Retina (tissue), 1 donor: ENCODE measurements at regions not wholly inside any gene's neighbourhood (a gene's known extent, or its start where the extent isn't known, plus 50 kb on each side); places are given as distances from the start of the nearest gene placed in this dataset.
"Not testable (repeated sequence)": the region's sequence is repeated elsewhere in the genome, so short reads cannot be mapped to it uniquely, and the experiment has no call there.

Experiments
- DNase-seq: peaks from one replicate; pipeline ENCODE4 v3.0.0-alpha.2; 2016

- no peak for DNase-seq
Observed at GRCh38 chr3:152891678-152892077, 56.7 kb downstream of the P2RY1 start.

GRCh38 chr3:152892446-152892845 is 57.5 kb downstream of the P2RY1 start:
- DNase-seq: no peak

GRCh38 chr3:152893647-152894046 is 58.7 kb downstream of the P2RY1 start:
- no peak for DNase-seq

GRCh38 chr3:152899306-152899705 is 64.4 kb downstream of the P2RY1 start:
- no peak for DNase-seq

GRCh38 chr3:152902141-152902669 is 67.3 kb downstream of the P2RY1 start:
- DNase-seq: no peak

- no peak for DNase-seq
Observed at GRCh38 chr3:152905631-152906030, 70.7 kb downstream of the P2RY1 start.

- no peak for DNase-seq
Observed at GRCh38 chr3:152909180-152909883, 74.4 kb downstream of the P2RY1 start.

- no peak for DNase-seq
Observed at GRCh38 chr3:152910211-152910610, 75.3 kb downstream of the P2RY1 start.

GRCh38 chr3:152910966-152911365 is 76.0 kb downstream of the P2RY1 start:
- DNase-seq: no peak

- not testable (repeated sequence) for DNase-seq
Observed at GRCh38 chr3:152914743-152915142, 79.8 kb downstream of the P2RY1 start.

- no peak for DNase-seq
Observed at GRCh38 chr3:152915695-152916094, 80.8 kb downstream of the P2RY1 start.

- DNase-seq: no peak
Observed at GRCh38 chr3:152916753-152917279, 81.9 kb downstream of the P2RY1 start.

- no peak for DNase-seq
Observed at GRCh38 chr3:152921351-152921750, 86.4 kb downstream of the P2RY1 start.

GRCh38 chr3:152922554-152922953 is 87.6 kb downstream of the P2RY1 start:
- DNase-seq: no peak

GRCh38 chr3:152927131-152927530 is 92.2 kb downstream of the P2RY1 start:
- DNase-seq: no peak

GRCh38 chr3:152930516-152930915 is 95.6 kb downstream of the P2RY1 start:
- DNase-seq: no peak

- DNase-seq: no peak
Observed at GRCh38 chr3:152937234-152937633, 102.3 kb downstream of the P2RY1 start.

GRCh38 chr3:152938974-152939636 is 104.2 kb downstream of the P2RY1 start:
- DNase-seq: no peak

- DNase-seq: no peak
Observed at GRCh38 chr3:152941859-152942258, 106.9 kb downstream of the P2RY1 start.

- DNase-seq: no peak
Observed at GRCh38 chr3:152942366-152942765, 107.4 kb downstream of the P2RY1 start.

- no peak for DNase-seq
Observed at GRCh38 chr3:152943645-152944044, 108.7 kb downstream of the P2RY1 start.

GRCh38 chr3:152944671-152945070 is 109.7 kb downstream of the P2RY1 start:
- DNase-seq: no peak

GRCh38 chr3:152945556-152945955 is 110.6 kb downstream of the P2RY1 start:
- DNase-seq: no peak

- DNase-seq: no peak
Observed at GRCh38 chr3:152957491-152957890, 122.6 kb downstream of the P2RY1 start.
